Hematopoietic multipotent progenitor cell treated with erythropoietin and hydrocortisone succinate and interleukin-3 and kit ligand, for 15 days (in vitro differentiated cells): ENCODE measurements at regions not wholly inside any gene's neighbourhood (a gene's known extent, or its start where the extent isn't known, plus 50 kb on each side); places are given as distances from the start of the nearest gene placed in this dataset.

Source experiments
- DNase-seq: peaks from one replicate; pipeline ENCODE4 v3.0.0-alpha.2; 2015; ENCODE audit warnings: low spot score

DNA sequence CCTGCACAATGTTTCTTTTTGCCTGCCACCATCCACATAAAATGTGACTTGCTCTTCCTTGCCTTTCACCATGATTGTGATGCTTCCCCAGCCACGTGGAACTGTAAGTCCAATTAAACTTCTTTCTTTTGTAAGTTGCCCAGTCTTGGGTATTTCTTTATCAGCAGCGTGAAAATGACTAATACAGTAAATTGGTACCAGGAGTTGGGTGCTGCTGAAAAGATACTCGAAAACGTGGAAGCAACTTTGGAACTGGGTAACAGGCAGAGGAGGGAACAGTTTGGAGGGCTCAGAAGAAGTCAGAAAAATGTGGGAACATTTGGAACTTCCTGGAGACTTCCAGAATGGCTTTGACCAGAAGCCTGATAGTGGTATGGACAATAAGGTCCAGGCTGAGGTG is 425.3 kb downstream of the GPATCH2 start:
- no peak for DNase-seq

DNA sequence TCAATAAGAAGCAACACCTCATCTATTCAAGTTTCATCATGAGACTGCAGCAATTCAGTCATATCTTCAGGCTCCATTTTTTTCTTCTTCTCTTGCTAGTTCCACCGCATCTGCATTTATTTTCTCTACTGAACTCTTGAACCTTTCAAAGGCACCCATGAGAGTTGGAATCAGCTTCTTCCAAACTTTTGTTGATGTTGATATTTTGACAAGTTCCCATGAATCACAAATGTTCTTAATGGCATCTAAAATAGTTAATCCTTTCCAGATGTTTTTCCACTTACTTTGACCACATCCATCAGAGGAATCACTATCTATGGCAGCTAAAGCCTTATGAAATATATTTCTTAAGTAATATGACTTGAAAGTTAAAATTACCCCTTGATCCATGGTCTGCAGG is 434.3 kb downstream of the GPATCH2 start:
- no peak for DNase-seq

DNA sequence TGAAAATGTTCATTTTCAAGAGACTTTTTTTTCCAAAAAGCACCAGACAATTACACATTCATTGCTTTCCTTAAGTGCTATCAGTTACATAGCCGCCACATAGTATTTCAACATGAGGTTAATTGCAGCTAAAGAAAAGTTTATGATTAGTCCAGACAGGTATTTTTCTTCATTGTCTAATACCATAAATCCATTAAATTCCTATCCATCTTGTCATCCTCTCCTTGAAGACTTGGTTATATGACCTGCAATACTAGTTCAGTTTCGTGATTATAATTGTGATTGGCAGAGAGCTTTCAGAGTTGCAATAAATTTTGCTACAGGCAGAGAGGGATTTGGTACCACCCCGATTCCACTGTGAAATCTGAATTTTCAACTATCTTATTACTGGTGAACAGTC is 437.7 kb downstream of the GPATCH2 start:
- DNase-seq, result no peak

DNA sequence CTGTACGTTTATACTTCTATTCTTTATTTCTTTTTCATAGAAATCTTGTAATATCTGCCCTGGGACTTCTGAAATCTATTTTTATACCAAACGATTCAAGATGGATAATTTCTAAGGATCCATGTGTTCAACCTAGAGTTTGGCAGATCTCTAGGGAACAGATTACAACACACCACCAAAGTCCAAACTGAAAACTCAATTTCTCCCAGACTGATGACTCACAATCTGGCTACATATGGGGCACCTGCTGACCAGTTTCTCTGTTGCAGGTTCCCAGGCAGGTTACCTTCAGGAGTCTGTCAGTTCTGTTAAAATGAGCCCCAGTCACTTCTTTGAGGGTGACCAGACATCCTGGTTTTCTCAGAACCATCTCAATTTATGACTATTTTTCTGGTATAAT is 439.4 kb downstream of the GPATCH2 start:
- DNase-seq, result no peak

DNA sequence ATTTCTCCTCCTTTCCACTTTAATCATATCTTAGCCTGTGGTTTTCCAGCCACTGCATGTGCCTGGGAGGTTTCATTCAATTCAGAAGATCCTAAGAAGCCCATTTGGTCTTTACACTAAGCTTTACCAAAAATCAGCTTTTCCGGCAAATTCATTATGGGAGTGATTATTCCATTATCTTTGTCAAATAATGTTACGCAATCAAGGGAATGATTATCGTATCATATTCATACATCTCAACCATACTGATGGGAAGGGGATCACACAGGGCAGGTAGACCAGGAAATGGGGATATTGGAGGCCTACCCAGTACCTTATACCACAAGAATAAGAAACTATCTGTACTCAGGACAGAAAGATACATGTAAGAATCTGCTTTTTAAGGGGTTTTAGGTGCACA is 440.5 kb downstream of the GPATCH2 start:
- DNase-seq, result no peak

DNA sequence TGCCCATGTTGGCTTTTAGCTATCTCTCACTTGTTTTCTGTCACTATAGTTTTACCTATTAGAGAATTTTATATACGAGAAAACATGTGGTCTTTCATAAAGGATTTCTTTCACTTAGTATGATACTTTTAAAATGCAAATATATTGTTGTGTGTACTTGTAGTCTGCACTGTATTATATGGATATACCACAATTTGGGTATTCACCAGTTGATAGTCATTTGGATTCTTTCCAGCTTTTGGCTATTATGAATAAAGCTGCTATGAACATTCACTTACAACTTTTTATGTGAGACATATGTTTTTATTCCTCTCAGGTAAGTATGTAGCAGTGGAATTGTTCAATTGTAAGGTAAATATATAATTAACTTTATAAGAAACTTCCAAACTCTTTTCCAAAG is 441.5 kb downstream of the GPATCH2 start:
- no peak for DNase-seq

DNA sequence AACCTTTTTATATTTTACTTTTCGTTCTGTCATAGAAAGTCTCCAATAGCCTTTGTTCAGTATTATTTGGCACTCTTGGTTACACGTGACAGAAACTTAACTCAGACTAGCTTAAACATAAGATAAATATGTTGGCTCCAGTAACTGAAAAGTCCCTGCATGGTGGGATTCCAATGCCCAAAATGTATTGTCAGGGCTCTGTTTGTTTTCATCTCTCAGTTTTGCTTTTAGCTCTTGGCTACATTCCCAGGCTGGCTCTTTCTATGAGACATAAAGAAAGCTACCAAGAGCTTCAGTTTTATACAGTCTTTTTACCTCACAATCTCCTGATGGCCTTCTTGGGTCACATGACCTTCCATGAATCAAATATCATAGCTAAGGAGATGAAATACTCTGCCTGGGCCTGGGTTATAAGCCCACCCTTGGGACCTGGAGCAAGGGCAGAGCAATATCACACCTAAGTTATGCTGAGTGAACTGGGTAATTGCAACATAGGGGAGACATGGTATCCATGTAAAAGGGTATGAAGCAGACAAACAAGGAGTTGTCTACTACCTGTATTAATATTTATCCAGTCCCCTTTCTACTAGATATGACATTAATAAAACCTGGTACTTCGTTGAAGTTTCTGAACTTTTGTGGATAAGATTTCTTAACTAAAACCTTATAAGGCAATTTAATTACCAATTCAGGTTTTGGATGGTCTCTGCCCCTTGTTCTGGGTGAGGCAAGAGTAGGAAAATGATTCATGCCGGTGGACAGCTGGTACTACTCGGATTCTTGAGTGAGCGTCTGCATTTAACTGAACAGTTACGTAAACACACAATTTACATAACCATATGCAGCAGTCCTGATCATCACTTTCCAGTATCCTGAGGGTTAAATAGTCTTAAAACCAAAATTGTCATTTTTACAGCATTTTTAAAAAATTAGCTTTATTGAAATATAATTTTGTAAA is 442.3 kb downstream of the GPATCH2 start:
- DNase-seq, result no peak

DNA sequence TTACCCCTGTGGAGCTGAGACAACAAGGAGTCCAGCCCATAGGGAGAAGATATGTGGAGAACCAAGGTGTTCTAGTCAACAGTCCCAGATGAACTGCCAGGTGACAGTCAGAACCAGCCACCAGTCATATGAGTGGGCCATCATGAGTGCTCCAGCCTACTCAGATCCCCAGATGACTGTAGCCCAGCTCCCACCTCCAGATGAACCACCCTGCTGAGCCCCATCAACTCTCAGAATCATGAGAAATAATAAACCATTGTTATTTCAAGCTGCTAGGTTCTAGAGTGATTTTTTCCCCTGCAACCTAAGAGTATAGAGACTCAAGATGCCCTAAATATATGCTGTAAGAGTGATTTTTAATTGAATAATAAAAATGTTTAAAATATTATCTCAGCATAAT is 444.2 kb downstream of the GPATCH2 start:
- DNase-seq, result no peak

DNA sequence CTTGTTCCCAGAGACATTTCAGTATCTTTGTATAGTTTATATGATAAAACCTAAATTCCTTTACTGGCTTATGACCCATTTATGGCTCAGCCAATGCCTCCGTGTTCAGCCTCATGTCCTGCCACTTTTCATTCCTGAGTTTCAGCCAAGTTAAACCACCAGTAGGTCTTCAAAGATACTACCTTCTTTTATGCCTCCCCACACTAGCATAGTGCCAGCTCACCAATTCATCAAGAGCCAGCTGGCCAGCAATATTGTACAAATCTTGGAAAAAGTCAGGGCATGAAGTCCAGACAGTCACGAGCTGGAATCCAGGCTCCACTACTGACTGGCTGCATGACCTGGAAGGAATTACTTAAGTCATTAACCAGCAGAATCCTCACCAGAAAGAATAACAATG is 446.0 kb downstream of the GPATCH2 start:
- DNase-seq, result no peak

DNA sequence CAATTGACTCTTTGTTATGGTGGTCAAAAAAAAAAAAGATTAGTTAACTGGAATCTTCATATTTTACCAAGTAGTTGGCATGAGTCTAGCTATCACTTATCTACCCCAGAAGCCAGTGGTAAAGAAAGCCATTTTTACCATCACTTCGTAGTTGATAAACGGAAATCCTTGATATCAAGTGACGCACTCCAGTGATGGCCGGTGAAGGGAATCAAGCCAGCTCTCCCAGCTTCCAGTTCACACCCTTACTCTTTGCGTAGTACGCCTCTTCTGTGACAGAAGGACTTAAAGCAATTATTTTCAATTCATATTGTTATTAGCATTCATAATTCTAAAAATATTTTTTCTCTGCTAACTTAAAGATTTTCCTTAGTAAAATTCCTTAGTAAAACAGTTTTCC is 447.9 kb downstream of the GPATCH2 start:
- DNase-seq, result no peak

DNA sequence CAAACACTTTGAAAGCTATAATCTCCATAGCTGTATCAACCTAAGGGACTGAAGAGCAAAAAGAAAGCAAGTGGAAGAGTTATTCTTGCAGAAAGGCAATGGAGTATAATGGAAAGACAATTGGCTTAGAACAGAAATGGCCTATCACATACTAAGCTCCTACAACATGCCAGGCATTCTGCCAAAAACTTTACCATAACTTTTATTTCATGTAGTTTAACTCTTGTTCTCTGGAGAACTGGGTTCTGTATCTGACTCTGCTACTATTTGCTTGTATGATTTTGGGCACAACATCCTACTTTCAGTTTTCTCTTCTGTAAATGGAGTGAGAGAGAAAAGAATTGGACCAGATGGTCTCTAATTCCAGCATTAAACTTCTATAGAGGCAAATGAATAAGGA is 449.1 kb downstream of the GPATCH2 start:
- no peak for DNase-seq

DNA sequence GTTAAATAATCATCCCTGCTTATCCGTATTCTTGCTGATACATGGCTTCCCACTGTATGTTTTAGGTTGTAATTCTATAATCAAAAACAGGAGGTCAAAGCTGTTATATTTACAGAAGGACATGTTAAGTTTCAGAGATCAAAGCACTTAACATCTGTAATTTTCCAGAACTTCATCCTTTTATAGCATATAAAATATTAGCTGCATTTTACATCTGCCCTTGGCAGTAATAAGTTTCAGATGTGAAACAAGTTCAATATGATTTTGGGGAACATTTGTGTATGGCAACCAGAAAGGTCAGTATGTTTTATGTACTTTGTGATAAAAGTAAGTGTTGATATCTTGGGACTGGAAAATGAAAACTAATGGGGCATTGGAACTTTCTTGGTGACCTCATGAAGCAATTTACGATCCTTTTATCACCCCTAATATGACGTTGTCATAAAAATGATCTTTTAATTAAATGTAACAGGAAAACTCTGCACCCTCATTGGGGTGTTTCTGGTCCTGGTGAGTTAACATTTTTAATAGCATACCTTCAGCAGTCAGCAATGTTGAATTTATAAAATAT is 449.6 kb downstream of the GPATCH2 start:
- DNase-seq, result no peak

DNA sequence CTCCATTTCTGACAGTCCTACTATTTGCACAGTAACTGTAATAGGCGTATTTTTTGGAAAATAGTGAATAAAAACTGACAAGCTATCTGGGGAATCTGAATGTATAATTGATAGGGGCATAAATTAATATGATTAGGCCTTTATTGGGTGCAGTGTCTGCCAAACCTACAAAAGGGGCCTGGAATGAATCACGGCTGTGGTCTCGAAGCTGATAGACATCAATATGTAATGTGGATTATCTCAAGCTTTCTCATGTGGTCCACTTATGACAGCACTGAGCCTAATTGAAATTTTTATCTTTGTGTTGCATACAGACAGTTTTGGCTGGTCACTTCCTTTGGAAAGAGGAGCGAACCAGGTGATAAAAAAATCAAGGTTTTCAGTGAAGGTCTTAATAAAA is 450.4 kb downstream of the GPATCH2 start:
- DNase-seq, result no peak

DNA sequence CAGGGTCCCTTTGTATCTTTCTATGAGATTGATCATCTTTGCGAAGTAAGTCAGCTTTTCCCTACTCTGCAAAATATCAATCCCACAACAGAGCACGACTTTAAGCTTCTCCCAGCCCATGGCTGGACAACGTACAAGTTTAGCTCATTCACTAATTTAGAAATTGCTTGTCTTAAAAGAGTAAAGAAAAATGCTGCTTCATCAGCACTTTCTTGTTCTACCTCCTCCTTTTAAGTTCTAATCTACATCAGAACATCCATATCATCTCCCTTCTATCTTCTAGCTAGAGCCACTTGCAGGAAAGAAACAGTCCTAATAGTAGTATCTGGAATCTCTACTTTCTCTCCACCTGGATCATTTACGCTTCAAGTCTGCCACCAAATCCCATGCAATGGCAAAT is 441.2 kb upstream of the ESRRG start:
- no peak for DNase-seq

DNA sequence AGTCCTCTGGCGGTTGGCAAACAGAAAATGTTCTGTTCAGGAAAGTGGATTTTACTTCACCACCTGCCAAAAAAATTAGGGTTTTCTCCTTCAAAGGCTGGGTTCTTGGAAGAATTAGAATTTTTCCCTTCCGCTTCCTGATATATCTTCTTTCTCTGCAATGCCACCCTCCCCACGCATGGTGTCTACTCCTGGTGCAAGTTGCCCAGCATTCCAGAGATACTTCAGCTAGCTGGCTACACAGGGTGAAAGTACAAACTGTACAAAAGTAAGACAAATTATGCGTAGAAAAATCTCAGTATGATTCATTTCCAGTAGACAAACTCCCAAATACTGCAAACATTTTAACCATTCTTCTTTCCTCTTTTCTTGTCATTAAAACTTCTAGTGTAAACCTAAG is 430.1 kb upstream of the ESRRG start:
- DNase-seq, result no peak

DNA sequence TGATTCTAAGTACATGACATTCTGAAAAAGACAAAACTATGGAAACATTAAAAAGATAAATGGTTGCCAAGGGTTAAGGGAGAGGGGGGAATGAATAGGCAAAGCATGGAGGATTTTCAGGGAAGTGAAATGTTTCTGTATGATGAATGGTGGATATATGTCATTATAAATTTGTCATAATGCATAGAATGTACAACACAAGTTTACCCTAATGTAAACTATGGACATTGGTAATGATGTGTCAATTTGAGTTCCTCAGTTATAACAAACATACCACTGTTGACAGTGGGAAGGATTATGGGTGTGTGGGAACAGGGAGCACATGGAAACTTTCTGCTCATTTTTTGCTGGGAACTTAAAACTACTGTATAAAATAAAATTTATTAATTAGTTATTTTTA is 427.1 kb upstream of the ESRRG start:
- DNase-seq, result no peak

DNA sequence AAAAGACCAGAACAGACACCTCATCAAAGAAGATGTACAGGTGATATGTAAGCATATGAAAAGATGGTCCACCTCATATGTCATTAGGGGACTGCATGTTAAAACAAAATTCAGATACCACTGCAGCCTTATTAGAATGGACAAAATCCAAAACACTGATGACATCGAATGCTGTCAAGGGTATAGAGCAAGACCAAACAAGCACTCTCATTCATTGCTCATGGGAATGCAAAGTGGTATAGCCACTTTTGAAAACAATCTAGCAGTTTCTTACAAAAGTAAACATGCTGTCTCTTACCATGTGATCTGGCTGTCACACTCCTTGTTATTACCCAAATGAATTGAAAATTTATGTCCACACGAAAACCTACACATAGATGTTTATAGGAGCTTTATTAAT is 426.6 kb upstream of the ESRRG start:
- no peak for DNase-seq

DNA sequence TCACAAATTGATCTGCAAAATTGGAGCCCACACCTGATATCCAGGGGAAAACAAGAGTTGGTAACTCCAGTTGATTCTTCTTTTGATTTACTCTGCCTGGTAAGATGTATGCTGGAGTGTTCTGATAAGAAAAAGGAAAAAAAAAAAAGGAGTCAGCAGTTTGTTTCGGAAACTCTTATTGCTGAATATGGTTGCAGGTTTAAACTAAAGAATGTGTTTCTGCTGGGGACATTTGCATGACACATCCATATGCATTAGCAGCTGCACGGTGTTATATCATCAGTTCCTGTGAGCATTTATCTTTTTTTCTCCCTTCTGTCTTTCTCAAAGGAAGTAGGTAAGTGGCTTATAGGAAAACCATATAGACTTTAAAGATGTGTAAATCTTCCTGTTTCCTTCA is 418.5 kb upstream of the ESRRG start:
- DNase-seq, result no peak

DNA sequence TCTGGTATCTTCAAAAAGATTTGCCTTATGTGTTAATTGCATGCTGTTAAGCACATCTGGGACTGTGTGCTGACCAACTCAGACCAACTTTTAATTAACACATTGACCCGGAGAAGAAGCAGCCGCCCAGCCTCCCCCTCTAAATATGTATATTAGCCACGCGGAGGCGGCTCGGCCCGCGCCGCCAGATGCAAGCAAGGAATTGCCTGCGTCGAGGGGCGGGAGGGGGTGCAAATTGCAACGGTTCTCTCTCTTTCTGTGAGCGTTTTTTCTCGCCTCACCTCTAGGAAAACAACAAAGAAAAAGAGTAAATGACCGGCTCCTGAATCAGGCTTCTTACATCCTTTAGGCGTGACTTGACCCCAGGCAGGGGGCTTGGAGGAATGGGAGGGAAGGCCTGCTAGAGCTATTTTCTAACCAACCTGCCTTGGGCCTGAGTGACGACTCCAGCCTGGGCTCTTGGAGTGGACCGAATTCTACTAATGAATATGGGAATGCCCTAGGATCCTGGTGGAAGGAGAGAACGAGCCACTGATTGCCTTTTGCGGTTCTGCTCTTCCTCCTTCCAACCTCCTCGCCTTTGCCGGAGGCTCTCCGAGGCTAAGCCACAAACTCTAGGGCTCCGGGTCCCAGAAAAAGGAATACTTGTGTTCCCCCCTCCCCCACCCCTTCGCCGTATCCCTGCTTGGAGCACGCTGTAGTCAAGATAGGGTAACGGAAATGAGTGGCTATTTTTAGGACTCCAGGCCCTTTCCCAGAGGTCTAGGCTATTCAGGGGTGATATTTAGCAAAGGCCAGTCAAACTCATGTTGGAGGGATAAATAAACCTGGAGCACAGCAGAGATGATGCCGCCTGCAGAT is 417.0 kb upstream of the ESRRG start:
- DNase-seq, result no peak

DNA sequence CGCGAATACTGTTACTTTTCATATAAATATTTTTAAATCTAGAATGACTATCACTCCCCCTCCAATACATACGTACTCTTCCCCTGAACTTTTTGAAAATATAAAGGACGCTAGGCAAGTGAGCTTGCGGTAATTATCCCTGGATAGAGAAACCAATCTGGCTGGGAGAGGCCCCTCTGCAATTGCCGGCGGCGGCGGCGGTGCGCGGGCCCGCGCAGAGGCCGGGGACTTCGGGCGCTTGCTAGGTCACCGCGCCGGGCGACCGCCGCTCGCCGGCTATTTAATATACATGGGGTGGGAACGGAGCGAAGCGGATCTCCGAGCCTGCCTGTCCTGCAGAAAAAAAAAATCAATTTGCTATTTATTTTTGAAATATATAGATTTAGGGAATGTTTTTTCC is 416.3 kb upstream of the ESRRG start:
- no peak for DNase-seq

DNA sequence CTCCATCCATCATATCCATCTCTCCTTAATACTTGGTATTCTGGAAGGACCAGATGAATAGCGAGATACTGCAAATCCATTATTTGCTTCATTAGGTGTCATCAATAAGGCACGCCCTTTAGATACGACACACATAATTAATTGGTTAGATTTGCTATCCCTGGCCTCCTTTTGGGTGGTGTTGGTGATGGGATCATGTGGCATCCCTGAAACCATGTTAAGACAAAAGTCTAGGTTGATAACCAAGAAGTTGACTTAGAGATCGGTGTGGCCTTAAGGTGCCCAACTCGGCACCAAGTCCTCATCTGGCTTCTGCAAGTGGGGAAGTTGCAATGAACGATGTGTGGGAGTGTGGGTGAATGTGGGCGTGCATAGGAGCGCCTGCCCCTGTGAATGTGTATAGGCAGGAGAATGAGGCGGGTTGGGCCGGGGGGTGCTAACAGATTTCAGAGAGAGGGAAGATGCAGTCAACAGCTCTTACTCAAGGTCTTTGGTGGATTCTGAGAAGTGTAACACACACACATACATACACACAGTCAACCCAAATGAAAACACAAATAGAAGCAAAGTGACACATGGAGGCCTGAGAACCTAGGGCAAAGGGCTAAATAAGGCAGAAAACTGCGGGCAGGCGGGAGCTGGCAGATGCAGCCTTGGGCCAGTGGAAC is 415.7 kb upstream of the ESRRG start:
- DNase-seq, result no peak

DNA sequence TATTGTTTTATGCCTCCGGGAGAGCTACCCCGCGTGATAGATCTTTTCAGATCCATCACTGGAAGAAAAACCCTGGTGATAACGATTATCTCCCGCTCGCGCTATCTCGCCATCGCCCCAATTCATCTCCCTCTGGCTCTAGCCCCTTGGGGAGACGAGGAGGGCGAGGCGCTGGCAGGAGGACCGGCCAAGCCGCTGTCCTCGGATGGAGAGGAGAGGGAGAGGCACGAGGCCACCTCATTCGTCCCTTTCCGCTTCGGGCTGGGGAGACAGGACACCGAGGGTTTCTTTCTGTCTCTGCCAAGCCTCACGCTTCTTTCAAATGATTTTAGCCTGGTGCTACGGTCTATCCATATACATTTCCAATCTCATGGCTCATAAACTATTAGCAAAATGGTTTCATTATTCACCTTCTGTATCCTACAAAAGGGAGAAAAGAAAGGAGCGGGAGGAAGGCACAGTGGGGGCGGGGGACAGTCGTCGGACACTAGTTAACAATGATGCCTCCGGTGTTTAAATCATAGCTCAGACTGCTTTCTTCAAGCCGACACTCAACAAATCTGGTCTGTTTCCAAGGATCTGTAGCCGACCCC is 415.0 kb upstream of the ESRRG start:
- no peak for DNase-seq
